ENCODE measurements at regions not wholly inside any gene's neighbourhood (a gene's known extent, or its start where the extent isn't known, plus 50 kb on each side); places are given as distances from the start of the nearest gene placed in this dataset.
"Not testable (repeated sequence)": the region's sequence is repeated elsewhere in the genome, so short reads cannot be mapped to it uniquely, and the experiment has no call there.

DNA sequence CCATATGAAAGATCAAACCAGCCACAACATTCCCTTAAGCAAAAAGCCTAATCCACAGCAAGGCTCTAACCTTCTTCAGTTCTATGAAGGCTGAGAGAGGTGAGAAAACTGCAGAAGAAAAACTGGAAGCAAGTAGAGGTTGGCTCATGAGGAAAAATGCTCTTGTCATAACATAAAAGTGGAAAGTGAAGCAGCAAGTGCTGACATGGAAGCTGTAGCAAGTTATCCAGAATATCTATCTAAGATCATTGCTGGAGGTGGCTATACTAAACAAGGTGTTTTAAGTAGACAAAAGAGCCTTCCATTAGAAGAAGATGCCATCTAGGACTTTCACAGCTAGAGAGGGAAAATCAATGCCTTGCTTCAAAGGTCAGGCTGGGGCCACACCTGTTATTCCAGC, 4756.2 kb upstream of the OR11H1 start:
- TF ChIP-seq EZH2 (IDR thresholded peaks at IDR 0.05; ENCODE audit: insufficient read depth, poor library complexity, severe bottlenecking); EZH2phosphoT487 (IDR thresholded peaks at IDR 0.05; ENCODE audit: insufficient read depth, low read depth): not testable (repeated sequence)

All from GM23248 (cell line).